ENCODE measurements at regions not wholly inside any gene's neighbourhood (a gene's known extent, or its start where the extent isn't known, plus 50 kb on each side); places are given as distances from the start of the nearest gene placed in this dataset.

DNA sequence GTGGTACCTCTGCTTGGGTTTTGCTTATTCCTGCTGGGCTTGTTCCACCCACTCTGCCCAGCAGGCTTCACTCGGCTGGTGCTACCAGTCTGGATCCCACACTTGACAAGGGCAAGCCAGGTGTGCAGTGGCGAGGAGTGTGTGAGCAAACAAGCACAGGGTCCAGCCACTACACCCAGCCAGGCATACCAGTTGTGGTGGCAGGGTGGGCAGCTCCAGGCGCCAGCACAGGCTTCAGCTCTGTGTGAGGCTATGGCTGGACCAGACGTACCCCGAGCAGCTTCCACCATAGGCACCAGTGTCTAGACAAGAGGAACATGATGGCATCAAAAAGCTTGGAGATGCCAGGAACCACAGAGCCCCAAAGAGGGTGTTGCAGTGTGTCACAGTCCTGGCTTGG is 93.1 kb upstream of the GALNT5 start:
- no peak for TF ChIP-seq POLR2A (IDR thresholded peaks at IDR 0.05)
- TF ChIP-seq, protein P1, sequence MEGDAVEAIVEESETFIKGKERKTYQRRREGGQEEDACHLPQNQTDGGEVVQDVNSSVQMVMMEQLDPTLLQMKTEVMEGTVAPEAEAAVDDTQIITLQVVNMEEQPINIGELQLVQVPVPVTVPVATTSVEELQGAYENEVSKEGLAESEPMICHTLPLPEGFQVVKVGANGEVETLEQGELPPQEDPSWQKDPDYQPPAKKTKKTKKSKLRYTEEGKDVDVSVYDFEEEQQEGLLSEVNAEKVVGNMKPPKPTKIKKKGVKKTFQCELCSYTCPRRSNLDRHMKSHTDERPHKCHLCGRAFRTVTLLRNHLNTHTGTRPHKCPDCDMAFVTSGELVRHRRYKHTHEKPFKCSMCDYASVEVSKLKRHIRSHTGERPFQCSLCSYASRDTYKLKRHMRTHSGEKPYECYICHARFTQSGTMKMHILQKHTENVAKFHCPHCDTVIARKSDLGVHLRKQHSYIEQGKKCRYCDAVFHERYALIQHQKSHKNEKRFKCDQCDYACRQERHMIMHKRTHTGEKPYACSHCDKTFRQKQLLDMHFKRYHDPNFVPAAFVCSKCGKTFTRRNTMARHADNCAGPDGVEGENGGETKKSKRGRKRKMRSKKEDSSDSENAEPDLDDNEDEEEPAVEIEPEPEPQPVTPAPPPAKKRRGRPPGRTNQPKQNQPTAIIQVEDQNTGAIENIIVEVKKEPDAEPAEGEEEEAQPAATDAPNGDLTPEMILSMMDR (IDR thresholded peaks at IDR 0.05), result no peak

Measured in sigmoid colon (tissue), 3 donors.